ENCODE measurements at regions not wholly inside any gene's neighbourhood (a gene's known extent, or its start where the extent isn't known, plus 50 kb on each side); places are given as distances from the start of the nearest gene placed in this dataset.

DNA sequence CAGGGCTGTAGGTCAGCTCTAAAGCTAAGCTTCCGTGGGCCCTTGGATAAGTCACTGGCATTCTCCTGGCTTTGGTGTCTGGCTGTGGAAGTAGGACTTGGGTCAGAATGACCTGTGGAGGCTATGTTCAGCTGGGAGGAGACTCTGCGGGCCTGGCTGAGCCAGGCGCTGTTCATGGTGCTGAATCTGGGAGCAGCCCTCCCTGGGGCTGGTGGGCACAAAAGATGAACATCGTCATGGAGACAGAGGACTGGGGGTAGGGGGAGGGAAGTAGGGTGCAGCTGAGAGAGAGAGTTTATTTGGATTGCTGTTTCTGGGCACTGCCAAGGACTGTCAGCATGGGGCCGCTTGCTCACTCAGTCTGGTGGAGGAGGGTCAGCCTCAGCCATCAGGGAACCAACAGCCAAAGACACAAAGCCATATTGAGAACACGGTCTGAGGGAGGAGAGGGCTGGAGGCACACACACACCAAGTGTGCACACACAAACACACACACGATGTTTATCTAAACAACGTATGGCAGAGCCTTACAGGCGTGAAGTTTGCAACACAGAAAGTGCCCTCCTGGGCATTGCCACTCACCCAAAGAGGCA is 120.7 kb upstream of the LINGO1 start:
- no peak overlapping the region for H3K23ac ChIP-seq (ENCODE audit: insufficient read length)
- no peak overlapping the region; a peak in 1 of 7 replicates for H3K9ac ChIP-seq (replicated peaks in 1 of 4; ENCODE audit: extremely low read depth in 1 of 4, low read depth in 3 of 4, low read length in 3 of 4)
- H3K79me2 ChIP-seq (ENCODE audit: control insufficient read depth in 1 of 2, insufficient read depth in 2 of 2, low read length in 2 of 2), result no peaks in the 10 kb centered on the region
- no peak overlapping the region for H3K14ac ChIP-seq (ENCODE audit: insufficient read length)
- DNase-seq (ENCODE audit: low read depth in 1 of 2, low spot score in 2 of 2) (peak in 1 of 2 experiments; percentile 82), FAIRE-seq (peak; percentile 60)
- ChIA-PET POLR2A (ENCODE audit: partially characterized antibody) (interaction anchor here (0.6 to 2.0 kb wide), 3 partner anchors 14 to 38 kb away, joined by 3 to 7 read pairs (median 3); no protein-coding TSS in a partner anchor), CTCF (ENCODE audit: partially characterized antibody) (interaction anchor here (0.6 to 4.9 kb wide), 7 partner anchors 8 to 129 kb away, joined by 3 to 21 read pairs (median 4); no protein-coding TSS in a partner anchor)
- WGBS, 2 experiments (ENCODE audit: extremely low coverage in 1 of 2, insufficient coverage in 1 of 2, insufficient read length in 1 of 2, insufficient replicate concordance in 2 of 2, low coverage in 1 of 2, low lambda C conversion rate in 2 of 2, missing lambda C conversion rate in 1 of 2), result 61% methylated on average over 9 of the region's 9 CpGs; no CpG with 5 or more reads in 1 of the 2 experiments
- no peak overlapping the region for H4K5ac ChIP-seq (ENCODE audit: insufficient read length, low read depth, low read length)
- H3K27ac ChIP-seq (ENCODE audit: low read depth, low read length), result no peak overlapping the region
- peaks cover 0 to 2% (median under 1%) of the 10 kb centered on the region in 4 experiments; a peak in 2 of 7 replicates for H3K4me1 ChIP-seq (replicated peaks in 1 of 4; ENCODE audit: control insufficient read depth in 3 of 4, insufficient read depth in 4 of 4, low read length in 3 of 4)
- no peak overlapping the region for H3K56ac ChIP-seq (replicated peaks; ENCODE audit: insufficient read length, low read depth, low read length)
- no peak overlapping the region for H3K4ac ChIP-seq (replicated peaks; ENCODE audit: insufficient read length, low read depth, low read length)
- no peaks in the 10 kb centered on the region for H3K36me3 ChIP-seq (ENCODE audit: control insufficient read depth in 2 of 4, insufficient read depth in 4 of 4, low read length in 3 of 4)
- no peak overlapping the region for H3K18ac ChIP-seq (ENCODE audit: extremely low read depth, low read length)
- no peak overlapping the region for H4K8ac ChIP-seq (ENCODE audit: extremely low read depth, insufficient read depth, low read length)
- no peak overlapping the region for H3K4me2 ChIP-seq (ENCODE audit: insufficient read depth in 1 of 2, low read depth in 2 of 2, low read length in 2 of 2)
- H2BK120ac ChIP-seq (replicated peaks; ENCODE audit: low read depth, low read length), result no peak overlapping the region
- peaks cover 0 to 11% (median 1%) of the 10 kb centered on the region in 4 experiments; a peak in 2 of 7 replicates for H3K27me3 ChIP-seq (replicated peaks in 1 of 4; ENCODE audit: control insufficient read depth in 3 of 4, extremely low read depth in 1 of 4, insufficient read depth in 3 of 4, low read length in 3 of 4)
- H4K20me1 ChIP-seq (replicated peaks in 1 of 2; ENCODE audit: control insufficient read depth in 1 of 2, insufficient read depth in 2 of 2, low read length in 2 of 2), result peaks cover 0 to 7% of the 10 kb centered on the region in 2 experiments
- H3K23me2 ChIP-seq (ENCODE audit: low read depth, low read length), result peaks cover 2% of the 10 kb centered on the region; the same call in 1 of the 2 replicates
- no peak overlapping the region for H2AK5ac ChIP-seq (ENCODE audit: low read depth, low read length)
- no peak overlapping the region for H3K4me3 ChIP-seq (ENCODE audit: extremely low read depth in 1 of 4, insufficient read depth in 2 of 4, low read depth in 3 of 4, low read length in 4 of 4)
- H4K91ac ChIP-seq (replicated peaks; ENCODE audit: insufficient read length, low read length), result no peak overlapping the region
- no peak overlapping the region for H2BK15ac ChIP-seq (ENCODE audit: low read length)
- H2BK20ac ChIP-seq (ENCODE audit: low read length), result no peak overlapping the region
- no peak overlapping the region for H2AFZ ChIP-seq (ENCODE audit: low read length)
- no peaks in the 10 kb centered on the region for H3K9me3 ChIP-seq (ENCODE audit: insufficient read depth in 2 of 2, low read depth in 1 of 2, low read length in 1 of 2)
- no peaks in the 10 kb centered on the region for H3K79me1 ChIP-seq (ENCODE audit: low read depth, low read length)
- no peak overlapping the region for H2BK5ac ChIP-seq (ENCODE audit: low read depth, low read length)
- no peak overlapping the region for H2BK12ac ChIP-seq (ENCODE audit: low read depth, low read length)
- TF ChIP-seq SAP30 (IDR thresholded peaks at IDR 0.05; ENCODE audit: insufficient read depth, insufficient replicate concordance, low read length) (peak; percentile 71), KDM4A (IDR thresholded peaks at IDR 0.05; ENCODE audit: low read depth, low read length, severe bottlenecking) (no peak), CBX8 (IDR thresholded peaks at IDR 0.05; ENCODE audit: borderline replicate concordance, low read depth, low read length) (no peak), RAD21 (IDR thresholded peaks at IDR 0.05 in 1 of 2, conservative IDR thresholded peaks at IDR 0.05 in 1 of 2; ENCODE audit: low read depth in 2 of 2, low read length in 2 of 2) (peak; percentile 1 to 10; a peak in 1 of 4 replicates), SIN3A (conservative IDR thresholded peaks at IDR 0.05 in 1 of 2, IDR thresholded peaks at IDR 0.05 in 1 of 2; ENCODE audit: low read depth in 1 of 2, low read length in 2 of 2) (peak; percentile 85 to 91; a peak in 2 of 4 replicates), EZH2 (IDR thresholded peaks at IDR 0.05; ENCODE audit: low read depth, low read length, severe bottlenecking) (no peak), KDM1A (IDR thresholded peaks at IDR 0.05; ENCODE audit: borderline replicate concordance, low read length) (no peak), EGR1 (IDR thresholded peaks at IDR 0.05; ENCODE audit: borderline replicate concordance, low read depth, low read length) (no peak), KDM5A (IDR thresholded peaks at IDR 0.05; ENCODE audit: low read length) (no peak), PHF8 (conservative IDR thresholded peaks at IDR 0.05; ENCODE audit: low read depth, low read length) (no peak), TAF1 (IDR thresholded peaks at IDR 0.05; ENCODE audit: low read depth, low read length) (no peak), SUZ12 (IDR thresholded peaks at IDR 0.05; ENCODE audit: low read length) (no peak)

Measured in H1 (cell line).